ENCODE measurements at regions not wholly inside any gene's neighbourhood (a gene's known extent, or its start where the extent isn't known, plus 50 kb on each side); places are given as distances from the start of the nearest gene placed in this dataset.

GRCh38 chr7:84704380-84704779, 482.5 kb downstream of the SEMA3D start:
- Histone ChIP-seq H3K9me3 (replicated peaks in 1 of 3) (no peaks in the 10 kb centered on the region), H3K36me3 (replicated peaks in 1 of 2) (no peaks in the 10 kb centered on the region), H3K27me3 (no peaks in the 10 kb centered on the region), H3K4me3 (no peak overlapping the region), H3K27ac (no peak overlapping the region), H3K4me1 (replicated peaks in 1 of 2) (no peaks in the 10 kb centered on the region)
- WGBS, 4 donors, result 76 to 86% (median 78%) methylated on average over 4 of the region's 4 CpGs
- no peak for DNase-seq
- TF ChIP-seq POLR2A (IDR thresholded peaks at IDR 0.05), result no peak
- intact Hi-C loops (cut with DNase I), result no loop called here

DNA sequence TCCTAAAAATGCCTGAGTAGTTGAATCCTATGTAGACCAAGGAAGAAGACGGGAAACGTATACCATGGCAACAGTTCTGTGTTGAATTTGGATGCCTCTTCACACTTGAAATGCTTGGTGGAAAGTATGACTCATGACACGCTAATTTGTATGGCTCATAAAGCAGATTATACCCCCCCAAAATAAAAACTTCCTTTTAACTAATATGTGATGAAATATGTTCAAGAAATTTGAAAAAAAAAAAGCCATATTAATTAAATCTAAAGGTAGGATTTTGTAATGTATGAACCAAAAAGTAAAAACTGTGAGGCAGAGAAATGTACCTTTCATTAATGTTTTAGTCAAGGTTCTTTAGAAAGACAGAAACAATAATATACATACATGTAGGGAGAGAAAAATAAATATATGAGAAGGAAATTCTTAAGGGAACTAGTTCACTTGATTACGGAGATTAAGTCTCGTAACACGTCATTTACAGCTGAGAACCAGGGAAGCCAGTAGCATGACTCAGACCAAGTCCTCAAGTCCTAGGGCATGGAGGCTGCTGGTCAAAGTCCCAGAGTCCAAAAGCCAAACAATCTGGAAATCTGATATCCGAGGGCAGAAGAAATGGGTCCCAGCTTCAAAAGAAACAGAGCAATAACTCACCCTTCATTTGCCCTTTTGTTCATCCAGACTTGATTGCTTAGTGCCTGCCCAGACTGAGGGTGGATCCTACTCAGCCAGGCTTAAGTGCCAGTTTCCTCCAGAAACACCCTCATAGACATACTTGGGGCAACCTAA, 485.1 kb downstream of the SEMA3D start:
- no peaks in the 10 kb centered on the region for H3K9me3 ChIP-seq (replicated peaks in 1 of 3)
- H3K4me3 ChIP-seq, result no peak overlapping the region
- intact Hi-C loops (cut with DNase I), result no loop called here
- 63 to 74% (median 70%) methylated on average over 7 of the region's 7 CpGs for WGBS, 4 donors
- no peak for TF ChIP-seq POLR2A (IDR thresholded peaks at IDR 0.05)
- TF ChIP-seq, protein P1, sequence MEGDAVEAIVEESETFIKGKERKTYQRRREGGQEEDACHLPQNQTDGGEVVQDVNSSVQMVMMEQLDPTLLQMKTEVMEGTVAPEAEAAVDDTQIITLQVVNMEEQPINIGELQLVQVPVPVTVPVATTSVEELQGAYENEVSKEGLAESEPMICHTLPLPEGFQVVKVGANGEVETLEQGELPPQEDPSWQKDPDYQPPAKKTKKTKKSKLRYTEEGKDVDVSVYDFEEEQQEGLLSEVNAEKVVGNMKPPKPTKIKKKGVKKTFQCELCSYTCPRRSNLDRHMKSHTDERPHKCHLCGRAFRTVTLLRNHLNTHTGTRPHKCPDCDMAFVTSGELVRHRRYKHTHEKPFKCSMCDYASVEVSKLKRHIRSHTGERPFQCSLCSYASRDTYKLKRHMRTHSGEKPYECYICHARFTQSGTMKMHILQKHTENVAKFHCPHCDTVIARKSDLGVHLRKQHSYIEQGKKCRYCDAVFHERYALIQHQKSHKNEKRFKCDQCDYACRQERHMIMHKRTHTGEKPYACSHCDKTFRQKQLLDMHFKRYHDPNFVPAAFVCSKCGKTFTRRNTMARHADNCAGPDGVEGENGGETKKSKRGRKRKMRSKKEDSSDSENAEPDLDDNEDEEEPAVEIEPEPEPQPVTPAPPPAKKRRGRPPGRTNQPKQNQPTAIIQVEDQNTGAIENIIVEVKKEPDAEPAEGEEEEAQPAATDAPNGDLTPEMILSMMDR (IDR thresholded peaks at IDR 0.05), result no peak
- no peaks in the 10 kb centered on the region for H3K27me3 ChIP-seq
- no peak for DNase-seq
- H3K27ac ChIP-seq, result no peak overlapping the region
- H3K36me3 ChIP-seq (replicated peaks in 1 of 2), result no peaks in the 10 kb centered on the region
- H3K4me1 ChIP-seq (replicated peaks in 1 of 2), result peaks cover 0 to 5% of the 10 kb centered on the region in 2 donors

- WGBS, 4 donors, result 88 to 92% (median 91%) methylated on average over 2 of the region's 2 CpGs
- H3K27ac ChIP-seq, result no peak overlapping the region
- no peak for TF ChIP-seq POLR2A (IDR thresholded peaks at IDR 0.05)
- TF ChIP-seq, protein P1 (IDR thresholded peaks at IDR 0.05), result no peak
- no peak for DNase-seq
- peaks cover 0 to 5% of the 10 kb centered on the region in 2 donors for H3K4me1 ChIP-seq (replicated peaks in 1 of 2)
- no peaks in the 10 kb centered on the region for H3K27me3 ChIP-seq
- no peaks in the 10 kb centered on the region for H3K36me3 ChIP-seq (replicated peaks in 1 of 2)
- no peaks in the 10 kb centered on the region for H3K9me3 ChIP-seq (replicated peaks in 1 of 3)
- intact Hi-C loops (cut with DNase I), result no loop called here
- H3K4me3 ChIP-seq, result no peak overlapping the region
These were observed 486.1 kb downstream of the SEMA3D start for GRCh38 chr7:84700563-84701370.

DNA sequence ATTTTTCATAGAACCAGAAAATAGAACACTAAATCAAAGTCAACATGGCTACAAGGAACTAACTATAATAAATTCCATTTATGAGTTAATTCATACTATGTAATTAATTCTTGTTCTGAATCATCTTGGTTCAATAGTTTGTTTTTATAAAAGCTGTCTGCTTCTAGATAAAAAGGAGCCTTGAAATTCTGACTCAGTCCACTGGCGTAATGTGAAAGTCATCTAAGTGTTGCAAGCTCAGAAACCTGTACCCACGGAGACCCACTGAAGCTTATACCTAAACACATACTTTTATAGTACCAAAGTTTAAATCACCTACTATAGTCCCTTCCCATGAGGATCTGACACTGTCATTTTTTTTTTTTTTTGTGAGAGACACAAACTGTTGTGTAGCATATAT, 489.4 kb downstream of the SEMA3D start:
- H3K27ac ChIP-seq, result no peak overlapping the region
- WGBS, 4 donors, result 39 to 56% (median 45%) methylated on average over 2 of the region's 2 CpGs
- TF ChIP-seq, protein P1 (IDR thresholded peaks at IDR 0.05), result no peak
- no peak for TF ChIP-seq POLR2A (IDR thresholded peaks at IDR 0.05)
- H3K4me3 ChIP-seq, result no peak overlapping the region
- H3K9me3 ChIP-seq (replicated peaks in 1 of 3), result no peaks in the 10 kb centered on the region
- H3K36me3 ChIP-seq (replicated peaks in 1 of 2), result no peaks in the 10 kb centered on the region
- intact Hi-C loops (cut with DNase I), result no loop called here
- H3K4me1 ChIP-seq (replicated peaks in 1 of 2), result peaks cover 0 to 5% of the 10 kb centered on the region in 2 donors
- peak in 3 of 7 donors; percentile 29 to 31 (median 29) for DNase-seq
- H3K27me3 ChIP-seq, result no peaks in the 10 kb centered on the region
